ENCODE measurements at regions not wholly inside any gene's neighbourhood (a gene's known extent, or its start where the extent isn't known, plus 50 kb on each side); places are given as distances from the start of the nearest gene placed in this dataset.

DNA sequence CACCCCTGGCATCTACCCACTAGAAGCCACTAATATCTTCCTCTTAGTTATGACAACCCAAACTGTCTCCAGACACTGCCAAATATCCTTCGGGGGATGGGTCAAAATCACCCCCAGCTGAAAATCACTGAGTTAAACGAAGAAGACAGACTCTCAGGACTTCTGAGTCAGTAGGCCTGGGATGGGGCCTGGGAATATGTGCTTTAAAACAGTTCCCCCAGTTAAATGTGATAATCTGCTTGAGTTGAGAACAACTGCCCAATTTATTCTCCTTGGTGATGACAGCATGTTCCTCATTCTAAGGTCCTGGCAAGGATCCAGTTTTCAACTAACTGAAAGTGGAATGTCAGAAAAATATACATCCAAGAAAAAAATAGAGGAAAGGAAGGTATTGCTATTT is 52.4 kb downstream of the CBLL2 start:
- H3K9ac ChIP-seq (ENCODE audit: low read length) = no peak overlapping the region
- H3K4me3 ChIP-seq (ENCODE audit: low read depth in 1 of 2, low read length in 2 of 2) = no peak overlapping the region
- H3K36me3 ChIP-seq (ENCODE audit: insufficient read depth, low read length) = no peaks in the 10 kb centered on the region
- no peak overlapping the region for H3K27ac ChIP-seq (ENCODE audit: low read depth, low read length)
- H3K27me3 ChIP-seq (ENCODE audit: control insufficient read depth in 1 of 2, insufficient read depth in 2 of 2, low read length in 2 of 2) = peaks cover 0 to 3% of the 10 kb centered on the region in 2 donors
- H3K4me1 ChIP-seq (ENCODE audit: insufficient read depth, low read length) = no peaks in the 10 kb centered on the region
- no peaks in the 10 kb centered on the region for H3K9me3 ChIP-seq (ENCODE audit: low read length)

DNA sequence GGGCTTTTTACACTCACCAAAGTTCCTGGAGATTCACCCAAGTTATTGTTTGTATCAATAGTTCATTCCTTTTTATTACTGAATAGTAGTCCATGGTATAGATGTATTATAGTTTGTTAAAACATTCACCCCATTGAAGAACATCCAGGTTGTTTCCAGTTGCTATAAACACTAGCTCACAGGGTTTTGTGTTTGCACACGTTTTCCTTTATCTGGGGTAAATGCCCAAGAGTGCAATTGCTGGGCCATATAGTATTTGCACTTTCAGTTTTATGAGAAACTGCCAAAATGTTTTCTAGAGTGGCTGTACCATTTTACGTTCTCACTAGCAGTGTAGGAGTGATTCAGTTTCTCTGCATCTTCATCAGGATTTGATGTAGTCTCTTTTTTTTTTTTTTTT is 57.1 kb downstream of the CBLL2 start:
- H3K4me1 ChIP-seq (ENCODE audit: insufficient read depth, low read length) = no peaks in the 10 kb centered on the region
- H3K9ac ChIP-seq (ENCODE audit: low read length) = no peak overlapping the region
- no peak overlapping the region for H3K4me3 ChIP-seq (ENCODE audit: low read depth in 1 of 2, low read length in 2 of 2)
- H3K27ac ChIP-seq (ENCODE audit: low read depth, low read length) = no peak overlapping the region
- H3K27me3 ChIP-seq (ENCODE audit: control insufficient read depth in 1 of 2, insufficient read depth in 2 of 2, low read length in 2 of 2) = no peaks in the 10 kb centered on the region
- H3K9me3 ChIP-seq (ENCODE audit: low read length) = no peaks in the 10 kb centered on the region
- H3K36me3 ChIP-seq (ENCODE audit: insufficient read depth, low read length) = no peaks in the 10 kb centered on the region

DNA sequence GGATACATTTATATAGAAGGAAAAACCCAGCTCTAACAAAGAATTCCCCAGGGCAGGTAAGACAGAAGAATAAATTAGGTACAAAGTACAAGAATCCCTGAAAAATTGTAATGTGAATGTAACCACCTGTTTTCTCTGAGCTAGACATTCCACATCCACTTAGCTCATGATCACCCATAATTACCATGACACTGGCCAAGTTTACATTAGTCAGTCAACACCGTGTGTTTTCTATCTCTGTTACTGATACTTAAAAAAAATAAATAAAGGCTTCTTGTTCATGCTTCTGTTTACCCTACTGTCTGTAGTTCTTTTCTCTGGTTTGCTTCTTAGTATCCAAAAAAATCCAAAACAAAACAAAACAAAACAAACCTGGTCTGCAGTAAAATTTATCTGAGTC is 66.0 kb downstream of the CBLL2 start:
- Histone ChIP-seq H3K27me3 (ENCODE audit: control insufficient read depth in 1 of 2, insufficient read depth in 2 of 2, low read length in 2 of 2) (no peaks in the 10 kb centered on the region), H3K9me3 (ENCODE audit: low read length) (no peaks in the 10 kb centered on the region), H3K4me1 (ENCODE audit: insufficient read depth, low read length) (no peaks in the 10 kb centered on the region), H3K27ac (ENCODE audit: low read depth, low read length) (no peak overlapping the region), H3K9ac (ENCODE audit: low read length) (no peak overlapping the region), H3K4me3 (ENCODE audit: low read depth in 1 of 2, low read length in 2 of 2) (no peak overlapping the region), H3K36me3 (ENCODE audit: insufficient read depth, low read length) (no peaks in the 10 kb centered on the region)

DNA sequence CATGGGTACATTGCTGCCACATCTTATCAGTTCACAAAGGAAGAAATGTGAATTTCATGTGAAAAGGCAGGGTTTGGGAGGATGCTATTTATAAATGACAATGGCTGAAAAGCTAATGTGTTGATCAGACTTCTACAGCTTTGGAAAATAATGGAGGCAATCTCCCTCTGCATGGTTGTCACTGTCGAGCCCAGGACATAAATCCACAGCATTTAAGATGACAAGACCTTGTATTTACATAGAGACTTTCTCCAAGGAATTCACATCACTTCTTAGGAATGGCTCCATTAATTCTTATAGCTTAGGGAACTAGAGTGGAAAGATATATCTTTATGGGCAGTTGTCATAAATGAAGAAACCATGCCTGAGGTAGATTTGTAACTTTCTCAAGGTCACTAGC is 66.7 kb downstream of the CBLL2 start:
- Histone ChIP-seq H3K9me3 (ENCODE audit: low read length) (no peaks in the 10 kb centered on the region), H3K36me3 (ENCODE audit: insufficient read depth, low read length) (no peaks in the 10 kb centered on the region), H3K4me3 (ENCODE audit: low read depth in 1 of 2, low read length in 2 of 2) (no peak overlapping the region), H3K4me1 (ENCODE audit: insufficient read depth, low read length) (no peaks in the 10 kb centered on the region), H3K27me3 (ENCODE audit: control insufficient read depth in 1 of 2, insufficient read depth in 2 of 2, low read length in 2 of 2) (no peaks in the 10 kb centered on the region), H3K27ac (ENCODE audit: low read depth, low read length) (no peak overlapping the region), H3K9ac (ENCODE audit: low read length) (no peak overlapping the region)

DNA sequence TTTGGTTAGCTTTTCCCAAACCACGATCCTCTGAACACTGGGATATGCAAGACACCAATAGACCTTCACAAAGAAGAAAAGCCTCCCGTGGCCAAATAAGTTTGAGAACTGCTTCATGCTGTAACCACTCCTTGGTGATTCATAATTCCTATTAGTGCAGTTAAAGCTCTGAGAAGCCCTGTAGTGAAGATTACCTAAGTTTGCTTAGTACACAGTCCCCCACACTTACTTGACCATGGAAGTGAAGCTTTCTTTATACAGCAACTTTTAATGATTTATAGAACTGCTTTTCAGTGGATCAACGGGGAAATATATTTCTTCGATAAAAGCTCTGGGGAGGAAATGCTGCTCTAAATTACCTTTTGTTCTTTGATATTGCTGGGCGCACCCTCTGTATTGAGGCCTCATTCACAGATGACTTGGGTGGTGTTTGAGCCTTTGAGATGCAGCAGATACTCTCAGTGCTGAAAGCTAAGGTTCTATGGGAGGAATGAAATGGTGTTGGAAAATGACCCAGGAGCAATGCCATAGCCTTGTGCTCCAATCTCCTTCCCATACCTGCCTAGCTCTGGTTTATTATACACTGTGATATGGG is 67.4 kb downstream of the CBLL2 start:
- no peak overlapping the region for H3K27ac ChIP-seq (ENCODE audit: low read depth, low read length)
- H3K27me3 ChIP-seq (ENCODE audit: control insufficient read depth in 1 of 2, insufficient read depth in 2 of 2, low read length in 2 of 2) = no peaks in the 10 kb centered on the region
- H3K4me1 ChIP-seq (ENCODE audit: insufficient read depth, low read length) = no peaks in the 10 kb centered on the region
- no peak overlapping the region for H3K4me3 ChIP-seq (ENCODE audit: low read depth in 1 of 2, low read length in 2 of 2)
- no peaks in the 10 kb centered on the region for H3K36me3 ChIP-seq (ENCODE audit: insufficient read depth, low read length)
- H3K9ac ChIP-seq (ENCODE audit: low read length) = no peak overlapping the region
- no peaks in the 10 kb centered on the region for H3K9me3 ChIP-seq (ENCODE audit: low read length)

DNA sequence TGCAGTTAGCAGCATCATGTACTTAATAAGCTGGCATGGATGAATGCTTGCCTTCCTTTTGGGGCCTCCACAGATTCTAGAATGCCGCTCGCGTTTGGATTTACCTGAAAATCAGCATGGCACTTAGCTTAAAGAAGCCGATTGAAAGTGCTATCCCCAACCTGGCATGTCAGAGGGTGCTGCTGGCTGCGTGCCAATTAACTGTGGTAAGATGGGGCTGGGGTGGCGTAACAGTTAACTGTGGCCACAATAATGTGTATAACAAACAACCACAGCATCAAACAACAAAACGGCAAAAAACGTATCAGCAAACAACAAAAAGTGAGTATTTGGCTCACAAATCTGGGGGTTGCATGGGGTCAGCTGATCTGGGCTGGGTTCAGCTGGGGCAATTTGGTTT is 70.5 kb downstream of the CBLL2 start:
- H3K27me3 ChIP-seq (ENCODE audit: control insufficient read depth in 1 of 2, insufficient read depth in 2 of 2, low read length in 2 of 2) = no peaks in the 10 kb centered on the region

DNA sequence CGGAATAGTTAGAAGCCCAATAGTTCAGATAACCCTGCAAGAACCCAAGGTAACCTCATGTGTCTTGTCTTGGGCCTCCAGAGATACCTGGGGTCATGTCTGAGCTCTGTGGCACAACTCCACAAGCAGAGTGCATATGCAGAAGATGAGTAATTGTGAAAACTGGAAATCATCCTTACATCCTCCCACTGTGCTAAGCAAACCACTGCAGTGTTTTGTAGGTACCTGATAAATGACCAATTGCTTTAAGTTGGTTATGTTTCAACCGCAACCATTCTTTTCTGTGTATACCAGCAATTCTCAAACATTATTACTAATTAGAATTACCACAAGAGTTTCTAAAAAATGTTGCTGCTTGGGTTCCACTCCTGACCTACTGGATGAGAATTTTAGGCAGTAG is 73.2 kb downstream of the CBLL2 start:
- H3K27me3 ChIP-seq (ENCODE audit: control insufficient read depth in 1 of 2, insufficient read depth in 2 of 2, low read length in 2 of 2) = no peaks in the 10 kb centered on the region
- H3K4me3 ChIP-seq (ENCODE audit: low read depth in 1 of 2, low read length in 2 of 2) = no peak overlapping the region
- no peaks in the 10 kb centered on the region for H3K4me1 ChIP-seq (ENCODE audit: insufficient read depth, low read length)
- no peak overlapping the region for H3K27ac ChIP-seq (ENCODE audit: low read depth, low read length)
- H3K9ac ChIP-seq (ENCODE audit: low read length) = no peak overlapping the region
- no peaks in the 10 kb centered on the region for H3K9me3 ChIP-seq (ENCODE audit: low read length)
- H3K36me3 ChIP-seq (ENCODE audit: insufficient read depth, low read length) = no peaks in the 10 kb centered on the region

More for the DNA sequence above, 70.5 kb downstream of the CBLL2 start:
- Histone ChIP-seq H3K4me3 (ENCODE audit: low read depth in 1 of 2, low read length in 2 of 2) (no peak overlapping the region), H3K9ac (ENCODE audit: low read length) (no peak overlapping the region), H3K4me1 (ENCODE audit: insufficient read depth, low read length) (no peaks in the 10 kb centered on the region), H3K36me3 (ENCODE audit: insufficient read depth, low read length) (no peaks in the 10 kb centered on the region), H3K27ac (ENCODE audit: low read depth, low read length) (no peak overlapping the region), H3K9me3 (ENCODE audit: low read length) (no peaks in the 10 kb centered on the region)

DNA sequence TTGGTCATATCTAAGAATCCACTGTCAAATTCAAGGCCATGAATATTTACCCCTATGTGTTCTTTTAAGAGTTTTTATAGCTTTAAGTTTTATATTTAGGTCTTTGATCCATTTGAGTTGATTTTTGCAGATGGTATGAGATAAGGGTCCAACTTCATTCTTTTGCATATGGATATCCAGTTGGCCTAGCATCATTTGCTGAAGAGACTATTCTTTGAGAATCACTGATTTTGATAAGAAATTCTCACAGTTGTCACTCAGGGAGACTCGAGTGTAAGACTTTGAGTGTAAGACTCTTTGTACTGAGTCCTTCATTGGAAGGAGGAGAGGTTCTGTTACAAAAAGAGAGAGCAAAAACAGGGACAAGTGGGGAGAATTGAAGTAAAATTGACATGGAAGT is 74.8 kb downstream of the CBLL2 start:
- H3K4me3 ChIP-seq (ENCODE audit: low read depth in 1 of 2, low read length in 2 of 2) = no peak overlapping the region

DNA sequence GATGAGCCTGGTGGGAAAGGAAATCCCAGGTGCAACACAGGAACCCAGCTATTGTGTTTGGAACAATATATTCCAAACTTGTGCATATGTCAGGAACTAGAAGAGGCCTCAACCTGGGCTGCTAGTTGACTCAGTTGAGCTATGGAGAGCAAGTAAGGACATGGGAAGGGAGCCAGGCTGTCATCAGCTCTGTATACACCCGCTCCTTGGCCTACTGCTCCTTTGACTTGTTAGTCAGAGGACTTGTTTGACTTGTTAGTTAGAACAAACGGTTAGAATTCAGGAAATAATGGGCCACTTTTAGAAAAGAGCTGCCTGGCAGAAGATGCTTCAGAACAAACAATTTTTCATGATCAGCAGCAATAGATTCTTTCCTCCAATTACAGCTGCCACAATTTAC is 76.4 kb downstream of the CBLL2 start:
- Histone ChIP-seq H3K4me1 (ENCODE audit: insufficient read depth, low read length) (no peaks in the 10 kb centered on the region), H3K4me3 (ENCODE audit: low read depth in 1 of 2, low read length in 2 of 2) (no peak overlapping the region), H3K9ac (ENCODE audit: low read length) (no peak overlapping the region), H3K27ac (ENCODE audit: low read depth, low read length) (no peak overlapping the region), H3K9me3 (ENCODE audit: low read length) (no peaks in the 10 kb centered on the region), H3K27me3 (ENCODE audit: control insufficient read depth in 1 of 2, insufficient read depth in 2 of 2, low read length in 2 of 2) (no peaks in the 10 kb centered on the region), H3K36me3 (ENCODE audit: insufficient read depth, low read length) (no peaks in the 10 kb centered on the region)

More for the DNA sequence above, 74.8 kb downstream of the CBLL2 start:
- H3K27ac ChIP-seq (ENCODE audit: low read depth, low read length) = no peak overlapping the region
- H3K9ac ChIP-seq (ENCODE audit: low read length) = no peak overlapping the region
- no peaks in the 10 kb centered on the region for H3K4me1 ChIP-seq (ENCODE audit: insufficient read depth, low read length)
- no peaks in the 10 kb centered on the region for H3K9me3 ChIP-seq (ENCODE audit: low read length)
- H3K36me3 ChIP-seq (ENCODE audit: insufficient read depth, low read length) = no peaks in the 10 kb centered on the region
- H3K27me3 ChIP-seq (ENCODE audit: control insufficient read depth in 1 of 2, insufficient read depth in 2 of 2, low read length in 2 of 2) = no peaks in the 10 kb centered on the region

DNA sequence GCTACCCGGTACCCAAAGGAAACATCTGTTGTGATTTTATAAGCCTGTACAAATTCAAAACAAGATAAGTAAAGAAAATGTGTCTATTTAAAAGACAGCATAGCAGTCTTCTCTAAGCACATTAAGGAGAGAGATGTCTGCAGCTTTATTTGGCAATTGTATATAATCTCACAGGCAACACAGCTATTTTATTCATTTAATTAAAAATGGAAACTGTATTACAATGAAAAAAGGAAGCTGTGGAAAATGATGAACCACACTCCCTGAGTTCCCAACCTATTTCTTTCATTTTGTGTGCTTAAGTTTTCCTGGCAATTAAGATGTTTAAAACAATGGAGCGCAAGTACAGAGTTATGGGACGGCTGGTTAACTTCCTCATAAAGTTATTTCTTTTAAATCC is 78.4 kb downstream of the CBLL2 start:
- Histone ChIP-seq H3K27me3 (ENCODE audit: control insufficient read depth in 1 of 2, insufficient read depth in 2 of 2, low read length in 2 of 2) (no peaks in the 10 kb centered on the region), H3K9ac (ENCODE audit: low read length) (no peak overlapping the region), H3K36me3 (ENCODE audit: insufficient read depth, low read length) (no peaks in the 10 kb centered on the region), H3K4me1 (ENCODE audit: insufficient read depth, low read length) (no peaks in the 10 kb centered on the region), H3K27ac (ENCODE audit: low read depth, low read length) (no peak overlapping the region), H3K9me3 (ENCODE audit: low read length) (no peaks in the 10 kb centered on the region), H3K4me3 (ENCODE audit: low read depth in 1 of 2, low read length in 2 of 2) (no peak overlapping the region)

DNA sequence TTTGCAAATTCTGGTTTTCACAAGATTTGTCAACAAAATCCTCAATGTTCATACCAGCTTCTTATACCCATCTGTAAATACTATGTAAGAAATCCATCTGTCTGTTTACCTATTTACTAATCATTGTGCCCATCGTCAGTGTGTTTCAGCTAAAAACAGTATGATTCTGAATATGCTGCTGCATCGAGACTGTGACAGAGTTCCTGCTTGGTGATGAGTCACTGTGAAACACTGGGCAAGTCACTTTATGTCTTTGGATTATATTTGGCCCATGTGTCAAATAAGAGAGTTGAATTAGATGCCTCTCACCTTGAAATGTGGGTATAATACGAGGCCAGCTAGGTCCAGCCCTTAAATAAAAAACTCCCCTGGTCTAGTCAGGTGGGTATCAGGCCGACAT is 79.3 kb downstream of the CBLL2 start:
- no peaks in the 10 kb centered on the region for H3K27me3 ChIP-seq (ENCODE audit: control insufficient read depth in 1 of 2, insufficient read depth in 2 of 2, low read length in 2 of 2)
- H3K36me3 ChIP-seq (ENCODE audit: insufficient read depth, low read length) = no peaks in the 10 kb centered on the region
- H3K4me3 ChIP-seq (ENCODE audit: low read depth in 1 of 2, low read length in 2 of 2) = no peak overlapping the region
- H3K27ac ChIP-seq (ENCODE audit: low read depth, low read length) = no peak overlapping the region
- H3K9ac ChIP-seq (ENCODE audit: low read length) = no peak overlapping the region
- H3K4me1 ChIP-seq (ENCODE audit: insufficient read depth, low read length) = no peaks in the 10 kb centered on the region
- no peaks in the 10 kb centered on the region for H3K9me3 ChIP-seq (ENCODE audit: low read length)

DNA sequence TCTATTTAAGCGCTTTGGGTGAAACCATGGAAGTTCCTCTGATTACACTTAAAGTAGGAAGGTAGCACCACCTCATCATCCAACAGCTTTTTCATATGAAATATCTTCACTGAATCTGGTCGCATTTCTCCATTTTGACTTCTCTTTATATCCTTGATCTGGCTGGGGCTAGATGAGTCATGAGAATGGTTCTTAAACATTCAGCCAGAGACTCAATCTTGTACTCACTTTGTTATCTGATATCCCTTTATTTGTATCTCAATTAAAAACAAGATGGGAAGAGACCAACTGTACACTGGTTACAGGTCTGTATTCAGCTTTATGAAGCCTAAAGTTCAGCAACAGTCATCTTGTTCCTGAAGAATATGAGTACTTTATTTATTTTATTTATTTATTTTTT is 84.9 kb downstream of the CBLL2 start:
- Histone ChIP-seq H3K27ac (ENCODE audit: low read depth, low read length) (no peak overlapping the region), H3K27me3 (ENCODE audit: control insufficient read depth in 1 of 2, insufficient read depth in 2 of 2, low read length in 2 of 2) (no peaks in the 10 kb centered on the region), H3K36me3 (ENCODE audit: insufficient read depth, low read length) (no peaks in the 10 kb centered on the region), H3K4me3 (ENCODE audit: low read depth in 1 of 2, low read length in 2 of 2) (no peak overlapping the region), H3K9ac (ENCODE audit: low read length) (no peak overlapping the region), H3K9me3 (ENCODE audit: low read length) (no peaks in the 10 kb centered on the region), H3K4me1 (ENCODE audit: insufficient read depth, low read length) (no peaks in the 10 kb centered on the region)

Data from muscle layer of colon (tissue), 2 donors.